Inflammatory macrophage treated with lipopolysaccharide for 4 hours (primary cell): ENCODE measurements at regions not wholly inside any gene's neighbourhood (a gene's known extent, or its start where the extent isn't known, plus 50 kb on each side); places are given as distances from the start of the nearest gene placed in this dataset.

Experiments
- DNase-seq: peaks from one replicate; pipeline ENCODE4 v3.0.0-alpha.2; 2020

- DNase-seq = no peak
These were observed 1206.3 kb upstream of the CNTN5 start for GRCh38 chr11:97814325-97814959.

DNA sequence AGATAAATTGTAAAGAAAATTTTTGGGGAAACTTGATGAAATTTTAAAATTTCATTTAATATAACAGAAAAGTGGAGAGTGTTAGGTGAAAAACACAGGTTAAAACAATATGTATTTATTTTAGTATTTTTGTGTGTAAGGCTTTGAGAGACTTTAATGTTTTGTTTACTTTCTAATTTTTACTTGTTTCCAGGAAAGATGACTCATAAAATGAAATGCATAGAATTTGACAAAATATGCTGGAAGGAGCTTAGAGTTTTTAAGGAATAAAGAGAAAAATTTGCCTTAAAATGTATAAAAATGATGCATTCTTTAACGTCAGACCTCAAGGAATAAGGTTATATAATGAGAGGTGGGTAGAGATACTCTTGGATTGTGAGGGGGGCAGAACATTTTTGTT lies 1205.1 kb upstream of the CNTN5 start:
- no peak for DNase-seq

GRCh38 chr11:97832451-97832850 lies 1188.3 kb upstream of the CNTN5 start:
- no peak for DNase-seq

DNA sequence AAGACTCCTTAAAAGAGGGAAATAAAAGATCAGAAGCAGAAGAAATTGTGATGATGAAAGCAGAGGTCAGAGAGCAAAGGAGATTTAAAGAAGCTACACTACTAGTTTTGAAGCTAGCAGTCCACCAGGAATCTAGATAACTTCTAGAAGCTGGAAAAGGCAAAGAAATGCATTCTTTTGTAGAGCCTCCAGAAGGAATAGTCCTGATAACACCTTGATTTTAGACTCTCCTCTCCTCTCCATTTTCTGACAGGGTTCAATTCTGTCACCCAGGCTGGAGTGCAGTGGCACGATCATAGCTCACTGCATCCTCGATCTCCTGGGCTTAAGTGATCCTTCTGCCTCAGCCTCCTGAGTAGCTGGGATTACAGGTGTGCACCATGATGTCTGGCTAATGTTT lies 1187.3 kb upstream of the CNTN5 start:
- no peak for DNase-seq

GRCh38 chr11:97844016-97844415 lies 1176.7 kb upstream of the CNTN5 start:
- DNase-seq = no peak

DNA sequence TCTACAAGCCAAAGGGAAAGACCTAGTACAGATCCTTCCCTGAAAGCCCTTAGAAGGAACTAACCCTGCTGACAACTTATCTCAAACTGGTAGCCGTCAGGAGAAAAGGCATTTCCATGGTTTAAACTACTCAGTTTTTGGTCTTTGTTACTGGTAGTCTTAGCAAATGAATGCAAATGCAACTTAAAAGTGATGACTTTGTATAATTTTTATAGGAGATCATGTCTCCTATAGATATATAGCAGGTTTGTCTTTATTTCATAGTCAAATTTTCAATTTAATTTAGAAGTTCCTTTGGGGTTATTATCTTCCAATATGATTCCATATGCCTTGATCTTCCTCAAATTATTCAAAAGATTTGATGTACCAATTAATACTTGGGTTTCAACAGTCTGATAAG lies 1173.0 kb upstream of the CNTN5 start:
- DNase-seq = no peak

DNA sequence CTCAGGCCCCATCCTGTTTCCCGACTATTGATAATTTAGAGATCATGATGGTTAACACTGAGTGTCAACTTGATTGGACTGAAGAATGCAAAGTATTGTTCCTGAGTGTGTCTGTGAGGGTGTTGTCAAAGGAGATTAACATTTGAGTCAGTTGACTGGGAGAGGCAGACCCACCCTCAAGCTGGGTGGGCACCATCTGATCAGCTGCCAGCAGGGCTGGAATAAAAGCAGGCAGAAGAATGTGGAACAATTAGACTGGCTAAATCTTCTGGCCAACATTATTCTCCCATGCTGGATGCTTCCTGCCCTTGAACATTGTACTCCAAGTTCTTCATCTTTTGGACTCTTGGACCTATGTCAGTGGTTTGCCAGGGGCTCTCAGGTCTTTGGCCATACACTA lies 1170.0 kb upstream of the CNTN5 start:
- DNase-seq = no peak

- DNase-seq = no peak
These were observed 1166.4 kb upstream of the CNTN5 start for GRCh38 chr11:97854357-97854756.

GRCh38 chr11:97854877-97855276 lies 1165.9 kb upstream of the CNTN5 start:
- DNase-seq = no peak

- no peak for DNase-seq
These were observed 1164.1 kb upstream of the CNTN5 start for GRCh38 chr11:97856666-97857065.

- DNase-seq = no peak
These were observed 1160.5 kb upstream of the CNTN5 start for GRCh38 chr11:97860237-97860636.

DNA sequence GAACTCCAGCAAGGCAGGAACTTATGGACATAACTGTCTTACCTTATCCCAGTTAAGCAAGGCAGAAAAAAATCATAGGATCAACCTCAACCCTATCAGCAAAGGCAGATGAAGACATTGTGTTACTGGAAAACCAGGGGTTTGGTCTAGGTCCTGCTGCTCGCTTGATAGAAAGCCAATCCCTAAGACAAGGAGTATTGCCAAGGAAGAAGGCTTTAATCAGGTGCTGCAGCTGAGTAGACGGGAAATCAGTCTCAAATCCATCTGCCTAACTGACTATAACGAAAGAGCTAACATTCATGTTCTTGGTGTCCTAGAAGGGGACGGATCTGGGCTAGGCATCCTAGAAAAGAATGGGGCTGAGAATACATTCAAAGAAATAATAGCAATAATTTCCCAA lies 1158.7 kb upstream of the CNTN5 start:
- DNase-seq = no peak

GRCh38 chr11:97865424-97866012 lies 1155.2 kb upstream of the CNTN5 start:
- no peak for DNase-seq

GRCh38 chr11:97871816-97872215 lies 1148.9 kb upstream of the CNTN5 start:
- no peak for DNase-seq

DNA sequence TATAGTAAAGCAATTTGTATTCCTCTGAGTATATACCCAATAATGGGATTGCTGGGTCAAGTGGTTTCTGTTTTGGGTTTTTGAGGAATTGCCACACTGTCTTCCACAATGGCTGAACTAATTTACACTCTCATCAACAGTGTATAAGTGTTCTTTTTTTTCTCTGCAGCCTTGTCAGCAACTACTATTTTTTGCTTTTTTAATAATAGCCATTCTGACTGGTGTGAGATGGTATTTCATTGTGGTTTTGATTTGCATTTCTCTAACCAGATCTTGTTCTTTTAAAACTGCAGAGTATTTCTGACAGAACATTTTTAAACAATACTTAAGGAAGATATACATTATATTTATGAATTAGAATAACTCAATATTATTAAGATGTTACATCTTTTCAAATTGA lies 1140.5 kb upstream of the CNTN5 start:
- no peak for DNase-seq

- no peak for DNase-seq
These were observed 1137.7 kb upstream of the CNTN5 start for GRCh38 chr11:97883086-97883485.

- no peak for DNase-seq
These were observed 1132.1 kb upstream of the CNTN5 start for GRCh38 chr11:97888641-97889040.

- DNase-seq = no peak
These were observed 1130.3 kb upstream of the CNTN5 start for GRCh38 chr11:97890466-97890865.

DNA sequence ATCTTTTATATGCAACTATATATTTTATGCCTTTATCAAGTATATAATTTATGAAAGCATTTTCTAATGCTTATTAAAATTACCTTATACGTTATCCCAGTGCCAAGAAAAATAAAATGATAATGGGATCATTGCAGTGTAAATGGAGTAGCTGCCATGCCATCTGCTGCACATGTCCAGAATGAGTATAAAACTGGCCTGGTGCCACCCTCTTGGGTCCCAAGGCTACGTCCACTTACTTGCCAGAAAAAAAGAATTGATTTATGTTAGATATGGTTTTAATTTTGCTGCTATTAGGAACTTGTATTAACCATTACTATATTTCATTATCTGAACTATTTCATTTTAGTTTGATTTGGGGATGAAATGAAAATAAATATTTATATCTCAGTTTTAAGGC lies 1127.1 kb upstream of the CNTN5 start:
- DNase-seq = no peak

GRCh38 chr11:97894978-97895377 lies 1125.8 kb upstream of the CNTN5 start:
- DNase-seq = no peak

DNA sequence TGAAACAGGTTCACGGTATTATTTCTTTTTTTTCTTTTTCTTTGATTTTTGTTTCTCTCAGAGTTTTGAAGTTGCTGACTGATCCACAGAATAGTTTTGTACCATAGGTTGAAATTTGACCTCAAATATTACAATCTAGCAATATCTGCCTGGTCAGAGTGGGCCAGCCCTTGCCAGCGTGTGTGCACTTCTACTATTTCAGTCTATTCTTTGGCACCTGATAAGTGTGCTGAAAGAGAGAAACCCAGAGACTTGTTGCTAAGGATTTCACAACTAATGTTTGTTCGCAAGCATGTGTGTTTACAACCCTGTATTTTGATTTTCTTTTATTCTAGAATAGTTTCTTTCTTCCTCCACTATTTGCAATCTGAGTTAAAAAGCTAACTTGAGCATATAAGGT lies 1125.2 kb upstream of the CNTN5 start:
- no peak for DNase-seq

DNA sequence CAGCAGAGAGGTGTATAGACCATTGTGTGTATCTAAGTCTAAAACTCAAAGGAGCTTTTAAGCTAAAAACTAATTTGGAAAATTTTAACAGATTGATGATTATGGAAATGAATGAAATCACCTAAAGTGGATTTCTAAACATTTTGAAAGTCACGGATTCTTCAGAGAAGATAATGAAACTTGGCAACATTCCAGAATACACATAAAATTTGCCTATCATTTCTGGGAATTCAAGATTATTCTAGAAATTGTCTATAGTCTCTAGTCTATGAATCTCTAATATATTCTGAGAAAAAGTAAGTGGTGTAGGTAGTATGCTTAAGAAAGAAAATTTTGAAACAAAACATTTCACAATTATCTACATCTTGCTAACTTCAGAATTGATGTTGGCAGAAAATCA lies 1117.9 kb upstream of the CNTN5 start:
- no peak for DNase-seq

GRCh38 chr11:97905101-97905500 lies 1115.6 kb upstream of the CNTN5 start:
- no peak for DNase-seq

DNA sequence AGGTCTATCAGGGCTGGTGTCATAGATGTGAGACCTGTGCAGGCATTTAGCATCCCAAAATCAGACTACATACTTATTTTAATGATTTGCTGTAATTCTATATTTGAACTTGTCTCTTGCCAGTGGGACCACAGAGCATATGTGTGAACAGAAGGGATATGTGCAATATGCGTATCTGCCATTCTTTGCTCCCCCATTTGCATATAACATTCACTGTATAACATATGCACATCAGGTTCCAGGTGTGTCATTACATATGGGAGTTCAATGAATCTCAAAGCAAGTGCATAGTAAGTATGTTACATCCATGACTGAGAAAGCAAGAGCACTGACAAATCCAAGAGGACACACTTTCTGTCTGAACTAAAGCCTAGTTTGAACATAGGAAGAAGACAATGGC lies 1115.1 kb upstream of the CNTN5 start:
- no peak for DNase-seq

DNA sequence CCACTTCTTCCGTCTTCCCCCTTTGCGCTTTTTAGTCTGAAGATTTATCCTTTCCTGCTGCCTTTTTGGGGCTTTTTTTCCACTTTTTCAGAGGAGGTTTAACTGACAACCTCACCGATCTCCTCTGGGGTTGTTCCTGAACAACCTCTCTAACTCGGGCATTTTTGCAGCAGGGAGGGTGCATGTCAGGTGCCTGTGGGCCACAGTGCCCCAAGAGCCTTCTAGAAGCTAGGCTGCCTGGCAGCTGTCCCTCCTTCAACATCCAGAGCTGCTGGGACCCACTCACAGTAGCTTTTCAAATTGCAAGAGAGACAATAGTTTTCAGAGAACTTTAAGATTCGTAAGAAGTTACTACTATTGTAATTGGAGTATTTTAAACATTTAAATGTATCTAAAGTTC lies 1112.4 kb upstream of the CNTN5 start:
- no peak for DNase-seq
